ENCODE measurements at regions not wholly inside any gene's neighbourhood (a gene's known extent, or its start where the extent isn't known, plus 50 kb on each side); places are given as distances from the start of the nearest gene placed in this dataset.
A peak's percentile ranks its signal among the peaks of the same experiment; 100 is the strongest.

DNA sequence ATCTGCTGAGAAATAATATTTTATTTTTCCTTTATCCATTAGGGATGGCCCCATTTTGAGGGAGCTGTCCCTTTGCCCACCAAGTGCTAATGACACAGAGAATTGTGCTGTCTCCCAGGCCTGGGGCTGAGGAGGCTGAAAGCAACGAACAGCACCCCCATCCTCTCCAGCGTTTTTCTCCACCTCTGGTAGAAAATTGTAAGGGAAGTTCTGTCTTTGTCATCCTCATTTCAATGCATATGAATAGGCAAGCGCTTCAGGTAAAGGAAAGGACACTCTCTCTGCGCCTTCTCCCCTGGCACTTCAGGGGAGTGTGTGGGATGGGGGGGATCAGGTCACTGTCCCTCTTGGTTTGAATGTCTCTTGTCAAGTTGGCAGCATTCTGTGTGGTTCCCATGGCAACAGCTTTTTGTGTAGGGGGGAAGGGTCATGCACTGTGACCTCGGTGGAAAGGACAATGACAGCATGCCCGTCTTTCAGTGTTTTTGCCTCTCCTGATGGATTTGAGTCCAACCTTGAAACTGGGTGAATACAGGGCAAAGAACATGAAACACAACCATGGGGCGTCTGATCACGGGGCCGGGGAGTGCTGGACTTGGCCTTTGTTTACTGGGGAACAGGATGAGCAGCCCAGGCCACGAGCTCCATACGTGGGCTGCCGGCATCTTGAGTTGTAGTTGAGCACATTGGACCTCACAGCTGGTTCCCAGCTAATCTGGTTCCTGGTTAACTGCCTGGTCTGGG is 230.2 kb downstream of the VRK1 start (continued):
- TF ChIP-seq, protein P1, sequence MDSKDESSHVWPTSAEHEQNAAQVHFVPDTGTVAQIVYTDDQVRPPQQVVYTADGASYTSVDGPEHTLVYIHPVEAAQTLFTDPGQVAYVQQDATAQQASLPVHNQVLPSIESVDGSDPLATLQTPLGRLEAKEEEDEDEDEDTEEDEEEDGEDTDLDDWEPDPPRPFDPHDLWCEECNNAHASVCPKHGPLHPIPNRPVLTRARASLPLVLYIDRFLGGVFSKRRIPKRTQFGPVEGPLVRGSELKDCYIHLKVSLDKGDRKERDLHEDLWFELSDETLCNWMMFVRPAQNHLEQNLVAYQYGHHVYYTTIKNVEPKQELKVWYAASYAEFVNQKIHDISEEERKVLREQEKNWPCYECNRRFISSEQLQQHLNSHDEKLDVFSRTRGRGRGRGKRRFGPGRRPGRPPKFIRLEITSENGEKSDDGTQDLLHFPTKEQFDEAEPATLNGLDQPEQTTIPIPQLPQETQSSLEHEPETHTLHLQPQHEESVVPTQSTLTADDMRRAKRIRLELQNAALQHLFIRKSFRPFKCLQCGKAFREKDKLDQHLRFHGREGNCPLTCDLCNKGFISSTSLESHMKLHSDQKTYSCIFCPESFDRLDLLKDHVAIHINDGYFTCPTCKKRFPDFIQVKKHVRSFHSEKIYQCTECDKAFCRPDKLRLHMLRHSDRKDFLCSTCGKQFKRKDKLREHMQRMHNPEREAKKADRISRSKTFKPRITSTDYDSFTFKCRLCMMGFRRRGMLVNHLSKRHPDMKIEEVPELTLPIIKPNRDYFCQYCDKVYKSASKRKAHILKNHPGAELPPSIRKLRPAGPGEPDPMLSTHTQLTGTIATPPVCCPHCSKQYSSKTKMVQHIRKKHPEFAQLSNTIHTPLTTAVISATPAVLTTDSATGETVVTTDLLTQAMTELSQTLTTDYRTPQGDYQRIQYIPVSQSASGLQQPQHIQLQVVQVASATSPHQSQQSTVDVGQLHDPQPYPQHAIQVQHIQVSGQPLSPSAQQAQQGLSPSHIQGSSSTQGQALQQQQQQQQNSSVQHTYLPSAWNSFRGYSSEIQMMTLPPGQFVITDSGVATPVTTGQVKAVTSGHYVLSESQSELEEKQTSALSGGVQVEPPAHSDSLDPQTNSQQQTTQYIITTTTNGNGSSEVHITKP (CRISPR knock-in tag; IDR thresholded peaks at IDR 0.05; ENCODE audit: low read depth), result no peak
- TF ChIP-seq ZNF501 (CRISPR knock-in tag; IDR thresholded peaks at IDR 0.05), result no peak
- TF ChIP-seq ZNF143 (CRISPR knock-in tag; IDR thresholded peaks at IDR 0.05), result no peak
- TF ChIP-seq ZNF460 (CRISPR knock-in tag; IDR thresholded peaks at IDR 0.05; ENCODE audit: borderline replicate concordance), result no peak
- no peak for TF ChIP-seq ZNF577 (CRISPR knock-in tag; IDR thresholded peaks at IDR 0.05; ENCODE audit: borderline replicate concordance, low read depth)
- TF ChIP-seq NR2C2 (CRISPR knock-in tag; IDR thresholded peaks at IDR 0.05; ENCODE audit: borderline replicate concordance), result peak; percentile 21; the same call in 1 of the 2 replicates
- TF ChIP-seq CREM (IDR thresholded peaks at IDR 0.05), result no peak
- no peak for TF ChIP-seq CREM (CRISPR knock-in tag; IDR thresholded peaks at IDR 0.05)
- TF ChIP-seq, protein P2, sequence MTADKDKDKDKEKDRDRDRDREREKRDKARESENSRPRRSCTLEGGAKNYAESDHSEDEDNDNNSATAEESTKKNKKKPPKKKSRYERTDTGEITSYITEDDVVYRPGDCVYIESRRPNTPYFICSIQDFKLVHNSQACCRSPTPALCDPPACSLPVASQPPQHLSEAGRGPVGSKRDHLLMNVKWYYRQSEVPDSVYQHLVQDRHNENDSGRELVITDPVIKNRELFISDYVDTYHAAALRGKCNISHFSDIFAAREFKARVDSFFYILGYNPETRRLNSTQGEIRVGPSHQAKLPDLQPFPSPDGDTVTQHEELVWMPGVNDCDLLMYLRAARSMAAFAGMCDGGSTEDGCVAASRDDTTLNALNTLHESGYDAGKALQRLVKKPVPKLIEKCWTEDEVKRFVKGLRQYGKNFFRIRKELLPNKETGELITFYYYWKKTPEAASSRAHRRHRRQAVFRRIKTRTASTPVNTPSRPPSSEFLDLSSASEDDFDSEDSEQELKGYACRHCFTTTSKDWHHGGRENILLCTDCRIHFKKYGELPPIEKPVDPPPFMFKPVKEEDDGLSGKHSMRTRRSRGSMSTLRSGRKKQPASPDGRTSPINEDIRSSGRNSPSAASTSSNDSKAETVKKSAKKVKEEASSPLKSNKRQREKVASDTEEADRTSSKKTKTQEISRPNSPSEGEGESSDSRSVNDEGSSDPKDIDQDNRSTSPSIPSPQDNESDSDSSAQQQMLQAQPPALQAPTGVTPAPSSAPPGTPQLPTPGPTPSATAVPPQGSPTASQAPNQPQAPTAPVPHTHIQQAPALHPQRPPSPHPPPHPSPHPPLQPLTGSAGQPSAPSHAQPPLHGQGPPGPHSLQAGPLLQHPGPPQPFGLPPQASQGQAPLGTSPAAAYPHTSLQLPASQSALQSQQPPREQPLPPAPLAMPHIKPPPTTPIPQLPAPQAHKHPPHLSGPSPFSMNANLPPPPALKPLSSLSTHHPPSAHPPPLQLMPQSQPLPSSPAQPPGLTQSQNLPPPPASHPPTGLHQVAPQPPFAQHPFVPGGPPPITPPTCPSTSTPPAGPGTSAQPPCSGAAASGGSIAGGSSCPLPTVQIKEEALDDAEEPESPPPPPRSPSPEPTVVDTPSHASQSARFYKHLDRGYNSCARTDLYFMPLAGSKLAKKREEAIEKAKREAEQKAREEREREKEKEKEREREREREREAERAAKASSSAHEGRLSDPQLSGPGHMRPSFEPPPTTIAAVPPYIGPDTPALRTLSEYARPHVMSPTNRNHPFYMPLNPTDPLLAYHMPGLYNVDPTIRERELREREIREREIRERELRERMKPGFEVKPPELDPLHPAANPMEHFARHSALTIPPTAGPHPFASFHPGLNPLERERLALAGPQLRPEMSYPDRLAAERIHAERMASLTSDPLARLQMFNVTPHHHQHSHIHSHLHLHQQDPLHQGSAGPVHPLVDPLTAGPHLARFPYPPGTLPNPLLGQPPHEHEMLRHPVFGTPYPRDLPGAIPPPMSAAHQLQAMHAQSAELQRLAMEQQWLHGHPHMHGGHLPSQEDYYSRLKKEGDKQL (CRISPR knock-in tag; IDR thresholded peaks at IDR 0.05; ENCODE audit: low read depth), result no peak
- TF ChIP-seq, protein P3, sequence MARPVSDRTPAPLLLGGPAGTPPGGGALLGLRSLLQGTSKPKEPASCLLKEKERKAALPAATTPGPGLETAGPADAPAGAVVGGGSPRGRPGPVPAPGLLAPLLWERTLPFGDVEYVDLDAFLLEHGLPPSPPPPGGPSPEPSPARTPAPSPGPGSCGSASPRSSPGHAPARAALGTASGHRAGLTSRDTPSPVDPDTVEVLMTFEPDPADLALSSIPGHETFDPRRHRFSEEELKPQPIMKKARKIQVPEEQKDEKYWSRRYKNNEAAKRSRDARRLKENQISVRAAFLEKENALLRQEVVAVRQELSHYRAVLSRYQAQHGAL (CRISPR knock-in tag; IDR thresholded peaks at IDR 0.05; ENCODE audit: not compliant biosample characterization), result no peak
- 0 out of 2 replicates have a peak, but pooled peaks have one; percentile 14 for TF ChIP-seq GATAD2A (CRISPR knock-in tag; IDR thresholded peaks at IDR 0.05)
- no peak for TF ChIP-seq NCOA1 (CRISPR knock-in tag; IDR thresholded peaks at IDR 0.05)
- TF ChIP-seq ZNF549 (CRISPR knock-in tag; IDR thresholded peaks at IDR 0.05), result no peak
- no peak for TF ChIP-seq JUN (CRISPR knock-in tag; IDR thresholded peaks at IDR 0.05)
- TF ChIP-seq ZNF782 (CRISPR knock-in tag; IDR thresholded peaks at IDR 0.05; ENCODE audit: borderline replicate concordance), result no peak
- TF ChIP-seq, protein P4, sequence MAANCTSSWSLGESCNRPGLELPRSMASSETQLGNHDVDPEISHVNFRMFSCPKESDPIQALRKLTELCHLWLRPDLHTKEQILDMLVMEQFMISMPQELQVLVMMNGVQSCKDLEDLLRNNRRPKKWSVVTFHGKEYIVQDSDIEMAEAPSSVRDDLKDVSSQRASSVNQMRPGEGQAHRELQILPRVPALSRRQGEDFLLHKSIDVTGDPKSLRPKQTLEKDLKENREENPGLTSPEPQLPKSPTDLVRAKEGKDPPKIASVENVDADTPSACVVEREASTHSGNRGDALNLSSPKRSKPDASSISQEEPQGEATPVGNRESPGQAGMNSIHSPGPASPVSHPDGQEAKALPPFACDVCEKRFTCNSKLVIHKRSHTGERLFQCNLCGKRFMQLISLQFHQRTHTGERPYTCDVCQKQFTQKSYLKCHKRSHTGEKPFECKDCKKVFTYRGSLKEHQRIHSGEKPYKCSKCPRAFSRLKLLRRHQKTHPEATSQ (CRISPR knock-in tag; IDR thresholded peaks at IDR 0.05; ENCODE audit: borderline replicate concordance), result no peak
- peak in 1 of 2 experiments; percentile 47; a peak in 1 of 4 replicates for TF ChIP-seq EP300 (IDR thresholded peaks at IDR 0.05; ENCODE audit: low read depth in 2 of 2, low read length in 2 of 2)
- TF ChIP-seq EP300 (CRISPR knock-in tag; IDR thresholded peaks at IDR 0.05; ENCODE audit: borderline replicate concordance), result no peak
- no peak for TF ChIP-seq EEA1 (CRISPR knock-in tag; IDR thresholded peaks at IDR 0.05; ENCODE audit: borderline replicate concordance)

Data from HepG2 (cell line).